ENCODE measurements at regions not wholly inside any gene's neighbourhood (a gene's known extent, or its start where the extent isn't known, plus 50 kb on each side); places are given as distances from the start of the nearest gene placed in this dataset.

- TF ChIP-seq, protein P1, sequence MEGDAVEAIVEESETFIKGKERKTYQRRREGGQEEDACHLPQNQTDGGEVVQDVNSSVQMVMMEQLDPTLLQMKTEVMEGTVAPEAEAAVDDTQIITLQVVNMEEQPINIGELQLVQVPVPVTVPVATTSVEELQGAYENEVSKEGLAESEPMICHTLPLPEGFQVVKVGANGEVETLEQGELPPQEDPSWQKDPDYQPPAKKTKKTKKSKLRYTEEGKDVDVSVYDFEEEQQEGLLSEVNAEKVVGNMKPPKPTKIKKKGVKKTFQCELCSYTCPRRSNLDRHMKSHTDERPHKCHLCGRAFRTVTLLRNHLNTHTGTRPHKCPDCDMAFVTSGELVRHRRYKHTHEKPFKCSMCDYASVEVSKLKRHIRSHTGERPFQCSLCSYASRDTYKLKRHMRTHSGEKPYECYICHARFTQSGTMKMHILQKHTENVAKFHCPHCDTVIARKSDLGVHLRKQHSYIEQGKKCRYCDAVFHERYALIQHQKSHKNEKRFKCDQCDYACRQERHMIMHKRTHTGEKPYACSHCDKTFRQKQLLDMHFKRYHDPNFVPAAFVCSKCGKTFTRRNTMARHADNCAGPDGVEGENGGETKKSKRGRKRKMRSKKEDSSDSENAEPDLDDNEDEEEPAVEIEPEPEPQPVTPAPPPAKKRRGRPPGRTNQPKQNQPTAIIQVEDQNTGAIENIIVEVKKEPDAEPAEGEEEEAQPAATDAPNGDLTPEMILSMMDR (IDR thresholded peaks at IDR 0.05; ENCODE audit: low read length) = peak; percentile 35
- TF ChIP-seq EZH2phosphoT487 (IDR thresholded peaks at IDR 0.05; ENCODE audit: low read length) = no peak
Measured at GRCh38 chr10:36880898-36881297, 244.5 kb upstream of the ANKRD30A start.

All from MM.1S (cell line).